ENCODE measurements at regions not wholly inside any gene's neighbourhood (a gene's known extent, or its start where the extent isn't known, plus 50 kb on each side); places are given as distances from the start of the nearest gene placed in this dataset.

- TF ChIP-seq CTCF (IDR thresholded peaks at IDR 0.05) (no peak), POLR2AphosphoS5 (IDR thresholded peaks at IDR 0.05) (no peak)
These were observed 97.8 kb upstream of the HNRNPU start for GRCh38 chr1:244962130-244962529.

All from prostate gland (tissue), 2 donors.